Kidney capillary endothelial cell (primary cell): ENCODE measurements at regions not wholly inside any gene's neighbourhood (a gene's known extent, or its start where the extent isn't known, plus 50 kb on each side); places are given as distances from the start of the nearest gene placed in this dataset.
"Not testable (repeated sequence)": the region's sequence is repeated elsewhere in the genome, so short reads cannot be mapped to it uniquely, and the experiment has no call there.

Experiments
- DNase-seq: peaks from one replicate; pipeline ENCODE4 v3.0.0-alpha.2; 2018; ENCODE audit warnings: low spot score

GRCh38 chr1:238648751-238649150 lies 737.6 kb upstream of the CHRM3 start:
- no peak for DNase-seq

GRCh38 chr1:238648296-238648695 lies 738.1 kb upstream of the CHRM3 start:
- no peak for DNase-seq

GRCh38 chr1:238647877-238648276 lies 738.5 kb upstream of the CHRM3 start:
- DNase-seq: no peak

GRCh38 chr1:238642231-238642630 lies 744.1 kb upstream of the CHRM3 start:
- no peak for DNase-seq

GRCh38 chr1:238639861-238640260 lies 746.5 kb upstream of the CHRM3 start:
- DNase-seq: no peak

DNA sequence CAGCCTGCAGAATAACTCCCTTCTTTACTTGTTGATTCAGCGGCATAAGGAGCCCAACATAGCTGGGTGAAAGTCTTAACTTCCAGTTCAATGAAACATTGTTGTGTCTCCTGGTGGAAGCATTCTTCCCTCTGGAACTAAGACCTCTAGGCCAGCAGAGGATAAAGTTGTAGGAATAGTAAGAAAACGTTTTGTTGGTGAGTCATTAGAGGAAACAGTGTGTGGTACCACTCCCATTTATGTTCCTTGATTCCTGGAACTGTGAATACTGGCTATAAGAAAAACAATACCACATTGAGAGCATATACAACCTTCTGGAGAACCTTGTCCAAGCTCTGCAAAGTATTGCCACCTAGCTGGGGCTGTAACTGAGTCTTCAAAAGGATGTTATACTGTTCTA lies 737.4 kb upstream of the ZP4 start:
- DNase-seq: no peak

- no peak for DNase-seq
These were observed 734.1 kb upstream of the ZP4 start for GRCh38 chr1:238624776-238625175.

GRCh38 chr1:238621405-238621804 lies 730.7 kb upstream of the ZP4 start:
- DNase-seq: no peak

GRCh38 chr1:238619652-238620051 lies 728.9 kb upstream of the ZP4 start:
- DNase-seq: no peak

DNA sequence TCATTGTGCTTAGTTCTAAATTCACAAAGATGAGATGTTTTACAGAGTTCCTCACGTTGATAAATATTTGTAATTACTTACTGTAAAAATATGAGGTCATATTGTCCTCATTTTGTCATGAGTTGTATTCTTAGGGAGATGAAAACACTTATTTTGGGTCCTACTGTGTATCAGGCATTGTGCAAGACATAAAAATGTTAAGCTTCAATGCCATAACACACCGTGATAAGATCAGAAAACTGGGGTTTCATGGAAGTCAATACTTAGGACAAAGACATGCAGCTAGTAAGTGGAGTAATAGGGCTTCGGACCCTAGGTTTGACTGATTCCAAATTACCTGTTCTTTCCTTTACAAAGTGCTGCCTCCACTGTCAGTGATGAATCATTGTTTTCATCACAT lies 720.7 kb upstream of the ZP4 start:
- DNase-seq: no peak

GRCh38 chr1:238608144-238608543 lies 717.4 kb upstream of the ZP4 start:
- no peak for DNase-seq

DNA sequence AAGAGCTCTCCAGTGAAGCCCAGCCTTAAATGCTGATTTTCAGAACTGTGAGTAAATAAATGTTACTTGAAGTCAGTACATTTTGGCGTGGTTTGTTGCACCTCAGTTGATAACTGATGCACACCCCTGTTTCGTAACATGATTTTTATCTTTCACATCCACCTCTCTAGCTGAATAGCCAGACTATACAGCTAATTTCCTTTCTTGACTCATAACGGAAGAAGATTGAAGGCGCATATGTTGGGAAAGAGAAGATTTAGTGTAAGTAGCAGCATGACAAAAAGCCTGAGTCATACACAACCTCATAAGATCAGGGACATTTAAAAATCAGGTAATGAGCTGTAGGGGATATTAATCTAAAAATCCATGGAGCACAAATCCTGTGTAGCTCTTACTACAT lies 716.2 kb upstream of the ZP4 start:
- DNase-seq: peak; percentile 30

- DNase-seq: no peak
These were observed 715.7 kb upstream of the ZP4 start for GRCh38 chr1:238606457-238606856.

DNA sequence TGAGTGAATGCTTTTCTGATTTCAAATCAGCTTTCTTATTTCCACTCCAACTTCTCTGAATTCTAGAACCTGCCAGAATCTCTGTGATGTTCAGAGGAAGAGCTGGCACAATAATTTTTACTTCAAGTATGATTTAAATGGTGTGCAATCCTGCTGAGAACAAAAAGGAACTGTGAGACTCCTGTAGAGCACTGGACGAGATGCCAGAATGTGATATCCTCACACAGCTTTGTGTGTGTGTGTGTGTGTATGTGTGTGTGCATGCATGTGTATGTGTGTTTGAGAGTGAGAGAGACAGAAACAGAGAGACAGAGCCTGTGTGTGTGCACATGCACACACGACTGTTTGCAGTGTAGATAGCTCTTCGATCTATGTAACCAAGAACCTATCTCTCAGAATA lies 713.6 kb upstream of the ZP4 start:
- DNase-seq: no peak

GRCh38 chr1:238601604-238602003 lies 710.9 kb upstream of the ZP4 start:
- not testable (repeated sequence) for DNase-seq

GRCh38 chr1:238596703-238597102 lies 706.0 kb upstream of the ZP4 start:
- DNase-seq: no peak

DNA sequence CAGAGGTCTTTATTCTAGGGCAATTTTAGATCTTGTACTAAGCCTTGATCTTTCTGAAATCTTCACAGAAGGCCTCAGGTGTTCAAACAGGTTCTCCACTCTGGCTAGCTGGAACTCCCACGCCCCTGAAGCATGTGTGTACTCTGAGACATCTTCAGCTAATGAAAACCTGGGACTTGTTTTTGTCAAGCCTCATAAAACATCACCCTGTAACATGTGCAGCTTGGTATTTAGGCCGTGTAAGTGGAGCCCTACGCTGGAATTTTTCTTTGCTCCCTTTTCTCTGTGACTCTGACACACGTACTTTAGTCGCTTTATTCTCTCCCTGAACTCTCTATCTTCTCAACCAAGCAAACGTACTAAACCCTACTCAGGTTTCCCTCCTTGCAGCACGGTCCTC lies 701.9 kb upstream of the ZP4 start:
- DNase-seq: no peak

DNA sequence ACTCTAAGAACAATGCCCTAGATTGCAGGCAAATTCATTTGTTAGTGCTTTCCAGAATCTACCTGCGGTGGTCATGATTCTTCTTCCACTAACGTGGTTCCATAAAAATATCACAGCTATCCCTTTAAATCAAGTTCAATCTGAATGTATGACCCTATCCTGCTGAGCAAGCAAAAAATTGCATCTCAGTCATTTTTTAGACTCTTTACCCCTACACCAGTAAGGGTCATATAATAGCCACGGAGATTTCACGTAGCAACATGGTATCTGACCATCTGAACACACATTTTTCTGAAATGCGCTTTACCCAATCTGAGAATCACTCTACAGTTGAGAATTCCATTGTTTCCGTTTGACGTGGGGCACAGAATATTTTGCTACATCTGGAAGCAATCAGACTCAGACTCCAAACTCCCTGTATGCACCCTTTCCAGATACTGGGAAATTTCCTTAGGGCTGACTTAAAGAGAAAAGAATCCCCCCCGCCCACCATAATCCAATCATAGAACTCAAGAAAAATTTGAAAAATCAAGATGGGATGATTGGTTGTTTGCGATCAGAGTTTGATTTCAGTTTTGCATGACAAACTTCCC lies 699.2 kb upstream of the ZP4 start:
- DNase-seq: no peak

DNA sequence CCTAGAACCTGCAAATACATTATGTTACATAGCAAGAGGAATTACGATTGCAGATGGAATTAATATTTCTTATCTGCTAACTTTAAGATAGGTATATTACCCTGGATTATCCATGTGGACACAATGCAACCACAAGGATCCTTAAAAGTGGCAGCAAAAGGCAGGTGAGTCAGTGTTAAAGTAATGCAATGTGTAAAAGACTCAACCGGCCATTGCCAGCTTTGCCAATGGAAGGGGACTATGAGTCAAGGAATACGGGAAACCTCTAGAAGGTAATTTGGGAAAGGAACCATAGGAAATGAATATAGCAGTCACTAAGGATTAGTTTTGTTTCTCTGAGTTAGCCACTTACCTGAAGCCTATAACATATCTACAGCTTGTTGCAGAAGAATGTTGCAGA lies 692.1 kb upstream of the ZP4 start:
- no peak for DNase-seq

DNA sequence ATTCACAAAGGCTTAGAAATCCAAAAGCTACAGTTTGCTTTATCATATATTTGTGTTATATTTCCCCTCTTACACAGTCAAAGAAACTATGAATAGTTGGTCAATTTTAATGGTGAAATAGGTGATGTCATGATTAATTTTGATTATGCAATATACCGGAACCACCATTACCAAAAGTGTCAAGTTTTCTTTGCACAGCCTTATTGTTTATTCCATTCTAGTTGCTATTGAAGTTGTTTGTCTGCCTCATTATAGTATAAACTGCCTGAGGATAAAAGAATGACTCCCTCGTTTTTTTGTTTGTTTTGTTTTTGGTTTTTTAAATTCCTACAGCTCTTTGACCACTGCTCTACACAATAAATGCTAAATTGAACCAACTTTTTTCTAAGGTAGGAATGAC lies 690.6 kb upstream of the ZP4 start:
- DNase-seq: no peak

DNA sequence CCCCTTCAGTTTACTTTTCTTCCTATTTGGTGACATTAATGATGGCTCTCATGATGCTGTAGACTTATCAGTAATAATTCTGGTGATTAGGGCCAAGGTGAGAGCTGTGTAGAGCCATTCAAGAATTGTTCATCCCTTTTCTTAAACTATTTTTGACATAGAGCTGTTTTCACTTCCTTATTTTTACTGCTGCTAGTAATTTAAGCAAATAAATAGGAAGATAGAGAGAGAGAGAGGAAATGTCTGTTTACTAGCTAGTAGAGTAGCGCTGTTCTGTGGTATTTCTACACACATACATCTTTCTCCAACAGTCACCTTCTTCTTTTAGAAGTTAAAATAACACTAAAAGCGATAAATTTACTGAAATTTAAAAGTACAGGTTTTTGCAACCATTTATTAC lies 678.0 kb upstream of the ZP4 start:
- DNase-seq: no peak

DNA sequence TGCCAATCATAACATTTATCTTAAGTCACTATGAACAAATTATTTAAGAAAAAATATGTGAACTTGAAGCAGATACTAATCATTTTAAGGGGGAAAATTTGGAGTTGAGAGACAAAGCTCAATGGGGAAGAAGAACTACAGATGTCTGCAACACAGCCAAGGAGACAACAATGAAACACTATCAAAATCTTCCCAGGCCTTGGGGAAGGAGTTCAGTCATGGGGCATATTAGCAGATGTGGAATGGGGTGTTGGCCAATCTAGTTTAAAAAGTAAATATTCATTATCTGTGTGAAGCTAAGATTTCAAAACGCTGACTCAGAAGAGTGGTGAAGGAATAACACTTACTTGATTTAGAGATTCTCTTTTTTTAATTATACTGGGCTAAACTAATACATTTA lies 671.6 kb upstream of the ZP4 start:
- DNase-seq: no peak

- no peak for DNase-seq
These were observed 668.0 kb upstream of the ZP4 start for GRCh38 chr1:238558746-238559145.

GRCh38 chr1:238558156-238558555 lies 667.4 kb upstream of the ZP4 start:
- no peak for DNase-seq

DNA sequence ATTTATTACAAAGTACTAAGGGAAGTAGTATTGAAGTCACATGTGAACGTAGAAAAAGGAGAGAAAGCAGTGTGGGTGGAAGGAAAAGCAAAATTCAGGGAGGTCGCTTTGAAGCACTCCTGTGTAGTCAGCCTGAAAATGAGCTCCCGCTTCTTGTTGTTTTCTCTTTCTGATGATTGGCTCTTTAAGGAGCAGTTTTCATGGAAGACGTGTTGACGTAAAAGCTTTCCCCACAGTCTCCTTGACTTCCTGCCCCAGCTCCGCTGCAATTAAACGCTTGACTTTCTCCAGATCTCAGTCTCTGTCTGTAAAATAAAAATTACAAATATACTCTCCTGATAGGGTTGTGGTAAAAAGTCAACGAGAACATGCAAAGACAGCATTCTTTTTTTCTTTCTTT lies 661.5 kb upstream of the ZP4 start:
- DNase-seq: no peak
